COLO829 (cell line): ENCODE measurements at regions not wholly inside any gene's neighbourhood (a gene's known extent, or its start where the extent isn't known, plus 50 kb on each side); places are given as distances from the start of the nearest gene placed in this dataset.

Experiments
- DNase-seq: peaks from one replicate; pipeline ENCODE4 v3.0.0; 2012; ENCODE audit warnings: low spot score

DNA sequence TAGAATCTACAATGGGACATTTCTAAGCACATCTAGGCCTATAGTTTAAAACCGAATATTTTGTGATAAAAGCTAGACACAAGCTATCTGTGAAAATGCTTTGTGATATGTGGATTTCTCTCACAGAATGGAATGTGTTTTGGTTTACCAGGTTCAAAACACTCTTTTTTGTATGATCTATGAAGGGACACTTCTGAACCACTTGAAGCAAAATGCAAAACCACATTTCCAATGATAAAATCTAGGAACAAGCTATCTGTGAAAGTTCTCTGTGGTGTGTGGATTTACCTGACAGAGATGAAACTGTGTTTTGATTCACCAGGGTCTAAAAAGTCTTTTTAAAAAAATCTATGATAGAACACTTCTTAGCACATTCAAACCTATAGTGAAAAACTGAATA, 2192.4 kb downstream of the TP53TG3F start:
- no peak for DNase-seq

DNA sequence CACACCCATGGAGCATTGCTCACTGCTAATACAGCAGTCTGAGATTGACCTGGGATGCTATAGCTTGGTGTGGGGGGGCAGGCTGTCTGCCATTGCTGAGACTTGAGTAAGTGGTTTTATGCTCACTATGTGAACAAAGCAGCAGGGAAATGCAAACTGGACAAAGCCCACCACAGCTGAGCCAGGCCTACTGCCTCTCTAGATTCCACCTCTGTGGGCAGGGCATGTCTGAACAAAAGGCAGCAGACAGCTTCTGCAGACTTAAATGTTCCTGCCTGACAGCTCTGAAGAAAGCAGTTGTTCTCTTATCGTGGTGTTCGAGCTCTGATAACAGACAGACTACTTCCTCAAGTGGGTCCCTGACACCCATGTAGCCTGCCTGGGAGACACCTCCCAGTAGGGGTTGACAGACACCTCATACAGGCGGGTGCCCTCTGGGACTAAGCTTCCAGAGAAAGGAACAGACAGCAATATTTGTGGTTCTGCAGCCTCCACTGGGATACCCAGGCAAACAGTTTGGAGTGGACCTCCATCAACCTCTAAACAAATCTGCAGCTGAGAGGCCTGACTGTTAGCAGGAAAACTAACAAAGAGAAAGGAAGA, 2204.8 kb downstream of the TP53TG3F start:
- DNase-seq = no peak

DNA sequence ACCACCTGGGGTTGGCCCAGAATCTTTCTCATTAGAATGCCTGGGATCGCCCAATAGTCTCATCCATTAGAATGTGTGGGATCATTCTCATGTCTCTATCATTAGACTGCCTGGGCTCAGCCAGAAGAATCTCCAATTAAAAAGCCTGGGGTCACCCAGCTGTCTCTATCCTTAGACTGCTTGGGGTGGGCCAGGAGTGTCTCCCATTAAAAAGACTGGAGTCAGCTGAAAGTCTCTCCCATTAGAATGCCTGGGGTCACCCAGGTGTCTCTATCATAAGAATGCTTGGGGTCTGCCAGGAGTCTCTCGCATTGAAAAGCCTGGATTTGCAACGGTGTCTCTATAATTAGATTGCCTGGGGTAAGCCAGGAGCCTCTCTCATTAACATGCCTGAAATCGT, 2225.7 kb downstream of the TP53TG3F start:
- no peak for DNase-seq

DNA sequence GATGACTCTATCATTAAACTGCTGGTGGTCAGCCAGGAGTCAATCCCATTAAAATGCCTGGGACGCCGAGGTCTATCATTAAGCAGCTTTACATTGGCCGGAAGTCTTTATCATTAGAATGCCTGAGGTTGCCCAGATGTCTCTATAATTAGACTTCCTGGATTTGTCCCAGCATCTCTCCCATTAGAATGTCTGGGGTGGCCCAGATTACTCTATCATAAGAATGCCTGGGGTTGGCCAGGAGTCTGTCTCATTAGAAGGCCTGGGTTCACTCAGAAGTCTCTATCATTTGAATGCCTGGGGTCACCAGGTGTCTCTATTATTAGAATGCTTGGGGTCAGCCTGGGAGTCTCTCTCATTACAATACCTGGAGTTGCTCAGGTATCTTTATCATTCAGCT, 2227.2 kb downstream of the TP53TG3F start:
- no peak for DNase-seq

DNA sequence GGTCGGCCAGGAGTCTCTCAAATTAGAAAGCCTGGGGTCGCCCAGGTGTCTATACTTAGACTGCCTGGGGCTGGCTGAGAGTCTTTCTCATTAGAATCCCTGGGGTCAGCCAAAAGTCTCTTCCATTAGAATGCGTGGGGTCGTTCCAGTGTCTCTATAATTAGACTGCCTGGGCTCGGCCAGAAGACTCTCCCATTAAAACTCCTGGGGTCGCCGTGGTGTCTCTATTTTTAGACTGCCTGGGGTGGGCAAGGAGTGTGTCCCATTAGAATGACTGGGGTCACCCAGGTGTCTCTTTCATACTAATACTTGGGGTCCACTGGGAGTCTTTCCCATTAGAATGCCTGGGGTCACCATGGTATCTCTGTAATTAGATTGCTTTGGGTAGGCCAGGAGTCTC, 2227.7 kb downstream of the TP53TG3F start:
- DNase-seq = no peak

DNA sequence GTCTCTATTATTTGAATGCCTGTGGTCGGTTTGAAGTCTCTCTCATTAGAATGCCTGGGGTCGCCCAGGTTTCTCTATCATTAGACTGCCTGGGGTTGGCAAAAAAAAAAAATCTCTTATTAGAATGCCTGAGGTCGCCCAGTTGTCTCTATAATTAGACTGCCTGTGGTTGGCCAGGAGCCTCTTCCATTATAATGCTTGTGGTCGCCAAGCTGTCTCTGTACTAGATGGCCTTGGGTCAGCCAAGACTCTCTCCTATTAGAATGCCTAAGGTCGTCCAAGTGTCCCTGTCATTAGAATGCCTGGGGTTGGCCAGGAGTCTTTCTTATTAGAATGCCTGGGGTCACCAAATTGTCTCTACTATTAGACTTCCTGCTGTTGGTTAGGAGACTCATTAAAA, 2228.4 kb downstream of the TP53TG3F start:
- no peak for DNase-seq

DNA sequence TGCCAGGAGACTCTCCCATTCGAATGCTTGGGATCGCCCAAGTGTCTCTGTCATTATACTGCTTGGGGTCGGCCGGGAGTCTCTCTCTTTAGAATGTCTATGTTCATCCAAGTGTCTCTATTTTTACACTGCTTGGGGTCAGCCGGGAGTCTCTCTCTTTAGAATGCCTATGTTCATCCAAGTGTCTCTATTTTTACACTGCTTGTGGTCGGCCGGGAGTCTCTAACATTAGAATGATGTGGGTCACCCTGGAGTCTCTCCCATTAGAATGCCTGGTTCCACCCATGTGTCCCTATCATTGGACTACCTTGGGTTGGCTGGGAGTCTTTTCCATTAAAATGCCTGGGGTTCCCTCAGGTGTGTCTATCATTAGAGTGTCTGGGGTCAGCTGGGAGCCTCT, 2230.4 kb downstream of the TP53TG3F start:
- no peak for DNase-seq

DNA sequence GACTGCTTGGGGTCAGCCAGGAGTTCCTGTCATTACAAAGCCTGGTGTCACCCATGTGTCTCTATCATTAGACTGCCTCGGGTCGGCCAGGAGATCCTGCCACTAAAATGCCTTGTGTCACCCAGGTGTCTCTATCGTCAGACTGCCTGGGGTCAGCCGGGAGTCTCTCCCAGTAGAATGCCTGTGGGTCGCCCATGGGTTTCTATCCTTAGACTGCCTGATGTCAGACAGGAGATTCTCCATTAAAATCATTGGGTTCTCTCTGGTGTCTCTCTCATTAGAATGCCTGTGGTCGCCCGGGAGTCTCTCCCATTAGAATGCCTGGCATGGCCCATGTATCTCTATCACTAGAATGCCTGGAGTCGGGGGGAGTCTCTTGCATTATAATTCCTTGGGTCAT, 2231.0 kb downstream of the TP53TG3F start:
- DNase-seq = no peak

DNA sequence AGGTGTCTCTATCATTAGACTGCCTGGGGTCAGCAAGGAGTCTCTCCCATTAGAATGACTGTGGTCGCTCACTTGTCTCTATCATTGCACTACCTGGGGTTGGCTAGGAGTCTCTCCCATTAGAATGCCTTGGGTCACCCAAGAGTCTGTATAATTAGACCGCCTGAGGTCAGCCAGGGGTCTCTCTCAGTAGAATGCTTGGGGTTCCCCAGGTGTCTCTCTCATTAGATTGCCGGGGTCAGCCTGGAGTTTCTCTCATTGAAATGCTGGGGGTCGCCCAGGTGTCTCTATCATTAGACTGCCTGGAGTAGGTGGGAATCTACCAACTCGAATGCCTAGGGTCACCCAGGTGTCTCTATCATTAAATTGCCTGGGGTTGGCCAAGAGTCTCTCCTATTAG, 2231.6 kb downstream of the TP53TG3F start:
- DNase-seq = no peak

DNA sequence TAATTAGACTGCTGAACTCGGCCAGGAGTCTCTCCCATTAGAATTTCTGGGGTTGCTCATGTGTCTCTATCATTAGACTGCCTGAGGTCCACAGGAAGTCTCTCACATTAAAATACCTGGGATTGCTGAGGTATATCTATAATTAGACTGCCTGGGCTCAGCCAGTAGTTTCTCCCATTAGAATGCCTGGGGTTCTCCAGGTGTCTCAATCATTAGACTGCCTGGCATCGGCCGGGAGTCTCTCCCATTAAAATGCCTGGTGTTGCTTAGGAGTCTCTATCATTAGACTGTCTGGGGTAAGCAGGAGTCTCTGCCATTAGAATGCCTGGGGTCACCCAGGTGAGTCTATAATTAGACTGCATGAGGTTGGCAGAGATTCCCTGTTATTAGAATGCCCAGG, 2233.4 kb downstream of the TP53TG3F start:
- DNase-seq = no peak

DNA sequence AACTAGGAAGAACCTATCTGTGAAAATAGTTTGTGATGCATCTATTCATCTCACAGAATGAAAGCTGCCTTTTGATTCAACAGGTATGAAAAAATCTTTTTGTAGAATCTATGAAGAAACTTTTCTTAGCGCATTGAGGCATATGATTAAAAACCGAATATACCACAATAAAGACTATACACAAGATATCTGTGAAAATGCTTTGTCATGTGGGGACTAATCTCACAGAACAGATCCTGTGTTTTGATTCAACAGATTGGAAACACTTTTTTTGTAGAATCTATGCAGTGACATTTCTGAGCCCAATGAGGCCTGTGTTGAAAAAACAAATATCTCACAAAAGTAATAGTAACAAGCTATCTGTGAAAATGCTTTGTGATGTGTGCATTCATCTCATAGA, 2247.5 kb downstream of the TP53TG3F start:
- no peak for DNase-seq

DNA sequence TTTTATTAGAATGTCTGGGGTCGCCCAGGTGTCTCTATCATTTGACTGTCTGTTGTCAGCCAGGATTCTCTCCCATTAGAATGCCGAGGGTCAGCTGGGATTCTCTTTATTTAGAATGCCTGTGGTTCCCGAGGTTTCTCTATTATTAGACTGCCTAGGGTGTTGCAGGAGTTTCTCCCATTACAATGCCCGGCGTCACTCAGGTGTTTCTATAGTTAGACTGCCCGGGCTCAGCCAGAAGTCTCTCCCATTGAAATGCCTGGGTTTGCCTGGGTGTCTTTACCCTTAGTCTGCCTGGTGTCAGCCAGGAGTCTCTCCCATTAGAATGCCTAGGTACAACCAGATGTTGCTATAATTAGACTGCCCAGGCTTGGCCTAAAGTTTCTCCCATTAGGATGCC, 2252.0 kb downstream of the TP53TG3F start:
- no peak for DNase-seq

DNA sequence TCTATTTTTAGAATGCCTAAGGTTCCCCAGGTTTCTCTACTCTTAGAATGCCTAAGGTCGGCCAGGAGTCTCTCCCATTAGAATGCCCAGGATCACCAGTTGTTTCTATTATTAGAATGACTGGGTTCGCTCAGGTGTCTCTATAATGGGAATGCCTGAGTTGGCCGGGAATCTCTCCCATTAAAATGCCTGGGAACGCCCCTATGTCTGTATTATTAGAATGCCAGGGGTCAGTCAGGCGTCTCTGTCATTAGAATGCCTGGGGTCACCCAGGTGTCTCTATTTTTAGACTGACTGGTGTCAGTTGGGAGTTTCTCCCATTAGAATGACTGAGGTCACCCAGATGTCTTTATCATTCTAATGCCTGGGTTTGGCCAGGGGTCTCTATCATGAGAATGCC, 2252.5 kb downstream of the TP53TG3F start:
- no peak for DNase-seq

DNA sequence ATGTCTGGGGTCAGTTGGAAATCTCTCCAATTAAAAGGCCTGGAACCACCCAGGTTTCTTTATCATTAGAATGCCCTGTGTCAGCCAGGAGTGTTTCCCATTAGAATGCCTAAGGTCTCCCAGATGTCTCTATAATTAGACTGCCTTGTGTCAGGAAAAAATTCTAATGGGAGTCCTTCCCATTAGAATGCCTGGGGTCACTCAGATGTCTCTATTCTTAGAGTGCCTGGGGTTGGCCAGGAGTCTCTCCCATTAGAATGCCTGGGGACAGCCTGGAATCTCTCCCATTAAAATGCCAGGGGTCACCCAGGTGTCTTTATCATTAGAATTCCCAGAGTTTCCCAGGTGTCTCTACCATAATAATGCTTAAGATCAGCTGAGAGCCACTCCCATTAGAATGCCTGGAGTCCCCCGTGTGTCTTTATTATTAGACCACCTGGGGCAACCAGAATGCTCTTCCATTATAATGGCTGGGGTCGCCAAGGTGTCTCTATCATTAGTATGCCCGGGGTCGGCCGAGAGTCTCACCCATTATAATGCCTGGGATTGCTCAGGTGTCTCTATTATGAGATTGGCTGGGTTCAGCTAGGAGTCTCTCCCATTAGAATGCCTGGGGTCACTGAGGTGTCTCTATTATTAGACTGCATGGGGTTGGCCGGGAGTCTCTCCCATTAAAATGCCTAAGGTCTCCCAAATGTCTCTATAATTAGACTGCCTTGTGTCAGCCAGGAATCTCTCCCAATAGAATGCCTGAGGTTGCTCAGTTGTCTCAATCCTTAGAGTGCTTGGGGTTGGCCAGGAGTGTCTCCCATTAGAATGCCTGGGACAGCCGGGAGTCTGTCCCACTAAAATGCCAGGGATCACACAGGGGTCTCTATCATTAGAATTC, 2254.6 kb downstream of the TP53TG3F start:
- no peak for DNase-seq

DNA sequence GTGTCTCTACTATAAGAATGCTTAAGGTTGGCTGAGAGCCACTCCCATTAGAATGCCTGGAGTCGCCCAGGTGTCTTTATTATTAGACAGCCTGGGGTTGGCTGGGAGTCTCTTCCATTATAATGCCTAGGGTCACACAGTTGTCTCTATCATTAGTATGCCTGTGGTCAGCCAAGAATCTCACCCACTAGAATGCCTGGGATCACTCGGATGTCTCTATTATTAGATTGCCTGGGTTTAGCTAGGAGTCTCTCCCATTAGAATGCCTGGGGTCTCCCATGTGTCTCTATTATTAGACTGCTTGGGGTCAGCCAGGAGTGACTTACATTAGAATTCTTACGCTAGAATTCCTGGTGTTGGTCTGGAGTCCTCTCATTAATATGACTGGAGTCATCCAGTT, 2255.3 kb downstream of the TP53TG3F start:
- DNase-seq = no peak

DNA sequence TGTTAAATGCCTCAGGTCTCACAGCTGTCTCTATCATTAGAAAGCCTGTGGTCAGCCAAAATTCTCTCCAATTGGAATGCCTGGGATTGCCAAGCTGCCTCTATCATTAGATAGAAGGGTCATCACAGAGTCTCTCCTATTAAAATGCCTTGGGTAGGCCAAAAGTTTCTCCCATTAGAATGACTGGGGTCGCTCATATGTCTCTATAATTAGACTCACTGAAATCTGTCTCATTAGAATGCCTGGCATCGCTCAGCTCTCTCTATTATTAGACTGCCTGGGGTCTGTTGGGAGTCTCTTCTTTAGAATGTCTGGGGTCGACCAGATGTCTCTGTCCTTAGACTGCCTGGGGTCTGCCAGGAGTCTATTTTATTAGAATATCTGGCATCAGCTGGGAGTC, 2265.1 kb downstream of the TP53TG3F start:
- DNase-seq = no peak

DNA sequence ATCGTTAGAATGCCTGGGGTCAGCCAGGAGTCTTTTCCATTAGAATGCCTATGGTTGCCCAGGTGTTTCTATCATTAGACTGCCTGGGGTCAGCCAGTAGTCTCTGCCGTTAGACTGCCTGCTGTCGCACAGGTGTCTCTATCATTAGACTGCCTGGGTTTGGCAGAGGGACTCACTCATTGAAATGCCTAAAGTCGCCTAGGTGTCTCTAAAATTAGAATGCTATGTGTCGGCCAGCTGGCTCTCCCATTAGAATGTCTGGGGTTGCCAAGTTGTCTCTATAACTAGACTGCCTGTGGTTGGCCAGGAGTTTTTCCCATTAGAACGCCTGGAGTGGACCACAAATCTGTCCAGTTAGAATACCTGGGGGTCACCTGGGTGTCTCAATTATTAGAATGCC, 2266.5 kb downstream of the TP53TG3F start:
- DNase-seq = no peak

DNA sequence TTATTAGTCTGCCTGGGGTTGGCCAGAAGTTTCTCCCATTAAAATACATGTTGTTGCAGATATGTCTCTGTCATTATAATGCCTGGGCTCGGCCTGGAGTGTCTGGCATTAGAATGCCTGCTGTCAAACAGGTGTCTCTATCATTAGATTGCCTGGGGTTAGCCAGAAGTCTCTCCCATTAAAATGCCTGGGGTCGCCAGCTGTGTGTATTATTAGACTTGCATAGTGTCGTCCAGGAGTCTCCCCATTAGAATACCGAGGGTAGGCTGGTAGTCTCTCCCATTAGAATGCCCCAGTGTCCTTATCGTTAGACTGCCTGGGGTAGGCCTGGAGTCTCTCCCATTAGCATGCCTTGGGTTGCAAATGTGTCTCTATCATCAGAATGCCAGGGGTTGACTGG, 2270.8 kb downstream of the TP53TG3F start:
- no peak for DNase-seq

DNA sequence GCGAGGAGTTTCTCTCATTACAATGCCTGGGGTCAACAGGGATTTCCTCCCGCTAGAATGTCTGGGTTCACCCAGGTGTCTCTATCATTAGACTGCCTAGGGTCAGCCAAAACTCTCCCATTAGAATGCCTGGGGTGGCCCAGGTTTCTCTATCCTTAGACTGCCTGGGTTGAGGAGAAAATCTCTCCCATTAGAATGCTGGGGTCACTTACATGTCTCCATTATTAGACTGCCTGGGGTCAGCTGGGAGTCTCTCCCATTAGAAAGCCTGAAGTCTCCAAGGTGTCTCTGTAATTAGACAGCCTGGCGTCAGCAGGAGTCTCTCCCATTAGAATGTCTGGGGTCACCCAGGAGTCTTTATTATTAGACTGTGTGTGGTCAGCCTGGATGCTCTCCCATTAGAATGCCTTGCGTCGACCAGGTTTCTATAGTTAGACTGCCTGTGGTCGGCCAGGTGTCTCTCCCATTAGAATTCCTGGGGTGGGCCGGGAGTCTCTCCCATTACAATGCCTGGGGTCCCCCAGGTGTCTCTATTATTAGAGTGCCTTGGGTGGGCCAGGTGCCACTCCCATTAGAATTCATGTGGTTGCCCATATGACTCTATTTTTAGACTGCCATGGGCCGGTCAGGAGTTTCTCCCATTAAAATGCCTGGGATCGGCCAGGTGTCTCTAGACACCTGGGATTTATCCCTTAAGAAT, 2272.1 kb downstream of the TP53TG3F start:
- DNase-seq = no peak

DNA sequence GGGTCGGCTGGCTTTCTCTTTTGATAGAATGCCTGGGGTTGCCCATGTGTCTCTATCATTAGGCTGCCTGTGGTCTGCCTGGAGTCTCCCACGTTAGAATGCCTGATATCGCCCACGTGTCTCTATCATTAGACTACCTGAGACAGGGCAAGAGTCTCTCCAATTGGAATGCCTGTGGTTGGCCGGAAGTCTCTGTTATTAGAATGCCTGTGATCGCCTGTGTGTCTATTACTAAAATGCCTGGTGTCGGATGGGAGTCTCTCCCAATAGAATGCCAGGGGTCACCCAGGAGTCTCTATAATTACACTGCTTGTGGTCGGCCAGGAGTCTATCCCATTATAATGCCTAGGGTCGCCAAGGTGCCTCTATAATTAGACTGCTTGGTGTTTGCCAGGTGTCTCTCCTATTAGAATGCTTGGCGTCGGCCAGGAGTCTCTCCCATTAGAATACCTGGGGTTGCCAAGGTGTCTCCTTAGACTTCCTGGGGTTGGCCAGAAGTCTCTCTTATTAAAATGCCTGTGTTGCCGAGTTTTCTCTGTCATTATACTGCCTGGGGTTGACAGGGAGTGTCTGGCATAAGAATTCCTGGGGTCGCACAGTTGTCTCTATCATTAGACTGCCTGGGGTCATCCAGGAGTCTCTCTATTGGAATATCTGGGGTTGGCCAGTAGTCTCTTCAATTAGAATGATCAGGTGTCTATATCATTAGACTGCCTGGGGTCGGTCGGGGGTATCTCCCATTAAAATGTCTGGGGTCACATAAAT, 2272.8 kb downstream of the TP53TG3F start:
- no peak for DNase-seq

DNA sequence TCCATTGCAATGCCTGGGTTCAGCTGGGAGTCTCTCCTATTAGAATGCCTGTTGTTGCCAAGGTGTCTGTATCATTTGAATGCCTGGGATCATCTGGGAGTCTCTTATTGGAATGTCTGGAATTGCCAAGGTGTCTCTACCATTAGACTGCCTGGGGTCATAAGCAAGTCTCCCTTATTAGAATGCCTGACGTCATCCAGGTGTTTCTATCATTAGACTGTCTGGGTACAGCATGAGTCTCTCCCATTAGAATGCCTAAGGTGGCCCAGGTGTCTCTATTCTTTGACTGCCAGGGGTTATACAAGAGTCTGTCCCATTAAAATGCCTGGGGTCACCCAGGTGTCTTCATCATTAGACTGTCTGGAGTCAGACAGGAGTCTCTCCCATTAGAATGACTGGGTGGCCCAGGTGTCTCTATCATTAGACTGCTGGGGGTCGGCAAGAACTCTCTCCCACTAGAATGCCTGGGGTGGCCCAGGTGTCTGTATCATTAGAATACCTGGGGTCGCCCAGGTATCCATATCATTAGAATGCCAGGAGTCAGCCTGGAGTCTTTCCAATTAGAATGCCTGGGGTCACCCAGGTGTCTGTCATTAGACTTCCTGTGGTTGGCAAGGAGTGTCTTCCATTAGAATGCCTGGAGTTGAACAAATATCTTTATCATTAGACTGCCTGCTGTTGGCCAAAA, 2274.0 kb downstream of the TP53TG3F start:
- DNase-seq = no peak
